Fibroblast of skin of left quadriceps (primary cell): ENCODE measurements at regions not wholly inside any gene's neighbourhood (a gene's known extent, or its start where the extent isn't known, plus 50 kb on each side); places are given as distances from the start of the nearest gene placed in this dataset.
"Not testable (repeated sequence)": the region's sequence is repeated elsewhere in the genome, so short reads cannot be mapped to it uniquely, and the experiment has no call there.

Source experiments
- DNase-seq, 2 experiments: peaks; one replicate each; pipeline ENCODE4 v3.0.0-alpha.2; 2013; ENCODE audit warnings: low read depth in 2 of 2

- DNase-seq = not testable (repeated sequence)
Measured at GRCh38 chr9:41623666-41624065, 434.5 kb upstream of the ZNG1F start.

- not testable (repeated sequence) for DNase-seq
Measured at GRCh38 chr9:41619254-41619653, 430.1 kb upstream of the ZNG1F start.

- not testable (repeated sequence) for DNase-seq
Measured at GRCh38 chr9:41606961-41607547, 417.9 kb upstream of the ZNG1F start.

- not testable (repeated sequence) for DNase-seq
Measured at GRCh38 chr9:41565572-41565971, 376.5 kb upstream of the ZNG1F start.
